Neural progenitor cell (in vitro differentiated cells): ENCODE measurements at regions not wholly inside any gene's neighbourhood (a gene's known extent, or its start where the extent isn't known, plus 50 kb on each side); places are given as distances from the start of the nearest gene placed in this dataset.
"Not testable (repeated sequence)": the region's sequence is repeated elsewhere in the genome, so short reads cannot be mapped to it uniquely, and the experiment has no call there.

ENCODE experiments used
- DNase-seq: peaks from one replicate; pipeline ENCODE4 v3.0.0-alpha.2; 2016; ENCODE audit warnings: low spot score
- H2AFZ ChIP-seq: fragments of 200-600 bp; sonication (generic); replicated peaks from 2 replicates; pipeline ENCODE4 v1.6.1; 2016; ENCODE audit warnings: antibody characterized with exemption
- H3F3A ChIP-seq: fragments of 200-600 bp; sonication (generic); 2 replicates; pipeline ENCODE4 v1.6.1; 2016; ENCODE audit warnings: antibody characterized with exemption, low read depth
- H3K27ac ChIP-seq: fragments of 200-600 bp; sonication (generic); 2 replicates; pipeline ENCODE4 v1.5.1; 2016; ENCODE audit warnings: mild to moderate bottlenecking
- H3K27me3 ChIP-seq: fragments of 200-600 bp; sonication (generic); 2 replicates; pipeline ENCODE4 v1.6.1; 2016; ENCODE audit warnings: mild to moderate bottlenecking, moderate library complexity
- H3K36me3 ChIP-seq: fragments of 200-600 bp; sonication (generic); 2 replicates; pipeline ENCODE4 v1.5.1; 2016
- H3K4me1 ChIP-seq: fragments of 200-600 bp; sonication (generic); 2 replicates; pipeline ENCODE4 v1.6.1; 2016; ENCODE audit warnings: mixed run types
- H3K4me2 ChIP-seq: fragments of 200-600 bp; sonication (generic); 2 replicates; pipeline ENCODE4 v1.6.1; 2016
- H3K4me3 ChIP-seq: fragments of 200-600 bp; sonication (generic); 2 replicates; pipeline ENCODE4 v1.5.1; 2016
- H3K79me2 ChIP-seq: fragments of 200-600 bp; sonication (generic); 2 replicates; pipeline ENCODE4 v1.6.1; 2016; ENCODE audit warnings: low read depth
- H3K9ac ChIP-seq: fragments of 200-600 bp; sonication (generic); 2 replicates; pipeline ENCODE4 v1.6.1; 2016
- H3K9me3 ChIP-seq: fragments of 200-600 bp; sonication (generic); 2 replicates; pipeline ENCODE4 v1.5.1; 2016; ENCODE audit warnings: low read depth
- H4K20me1 ChIP-seq: fragments of 200-600 bp; sonication (generic); 2 replicates; pipeline ENCODE4 v1.6.1; 2016; ENCODE audit warnings: low read depth
- H3K27ac Mint-ChIP-seq: 3 replicates; pipeline ENCODE4 v1.8.0; 2021; ENCODE audit warnings: mixed read lengths
- H3K27me3 Mint-ChIP-seq: 2 replicates; pipeline ENCODE4 v1.8.0; 2022; ENCODE audit warnings: low read depth, mild to moderate bottlenecking, inconsistent platforms, moderate library complexity, mixed read lengths; ENCODE audit not compliant: insufficient read depth
- H3K36me3 Mint-ChIP-seq: 3 replicates; pipeline ENCODE4 v1.8.0; 2021; ENCODE audit warnings: mixed read lengths
- H3K4me1 Mint-ChIP-seq: 3 replicates; pipeline ENCODE4 v1.8.0; 2021; ENCODE audit warnings: mixed read lengths
- H3K4me3 Mint-ChIP-seq: 3 replicates; pipeline ENCODE4 v1.8.0; 2021; ENCODE audit warnings: mild to moderate bottlenecking, moderate library complexity, mixed read lengths
- H3K9me3 Mint-ChIP-seq: 3 replicates; pipeline ENCODE4 v1.8.0; 2020; ENCODE audit warnings: mixed read lengths
- CTCF ChIP-seq: fragments of 200-600 bp; sonication (generic); IDR thresholded peaks from 2 replicates; pipeline ENCODE4 v1.5.1; 2017; ENCODE audit warnings: antibody characterized with exemption, mild to moderate bottlenecking
- EZH2 ChIP-seq: fragments of 200-600 bp; sonication (generic); IDR thresholded peaks from 2 replicates; pipeline ENCODE4 v1.6.1; 2017; ENCODE audit warnings: antibody characterized with exemption, mild to moderate bottlenecking, moderate library complexity
- EZH2phosphoT487 ChIP-seq: fragments of 200-600 bp; sonication (generic); IDR thresholded peaks from 2 replicates; pipeline ENCODE4 v1.6.1; 2017; ENCODE audit warnings: antibody characterized with exemption

- TF ChIP-seq CTCF (peak; percentile 57), EZH2 (no peak), EZH2phosphoT487 (no peak)
- no peaks in the 10 kb centered on the region for H3K36me3 ChIP-seq
- no peak overlapping the region for H3K9ac ChIP-seq
- H3K27me3 Mint-ChIP-seq, result no peaks in the 10 kb centered on the region
- H3K4me3 ChIP-seq, result no peak overlapping the region
- no peak overlapping the region for H3K27ac ChIP-seq
- no peak overlapping the region for H3K4me3 Mint-ChIP-seq
- H3F3A ChIP-seq, result no peaks in the 10 kb centered on the region
- H3K4me1 ChIP-seq, result no peaks in the 10 kb centered on the region
- H3K27me3 ChIP-seq, result no peaks in the 10 kb centered on the region
- no peaks in the 10 kb centered on the region for H3K9me3 Mint-ChIP-seq
- H3K4me2 ChIP-seq, result no peak overlapping the region
- no peaks in the 10 kb centered on the region for H4K20me1 ChIP-seq
- no peaks in the 10 kb centered on the region for H3K36me3 Mint-ChIP-seq
- peak overlapping the region; percentile 39 for H3K27ac Mint-ChIP-seq
- no peaks in the 10 kb centered on the region for H3K4me1 Mint-ChIP-seq
- H3K9me3 ChIP-seq, result no peaks in the 10 kb centered on the region
- no peak for DNase-seq
- H3K79me2 ChIP-seq, result no peaks in the 10 kb centered on the region
- H2AFZ ChIP-seq, result peak overlapping the region; percentile 72
Measured at GRCh38 chr4:110344165-110344564, 131.8 kb upstream of the ENPEP start.

DNA sequence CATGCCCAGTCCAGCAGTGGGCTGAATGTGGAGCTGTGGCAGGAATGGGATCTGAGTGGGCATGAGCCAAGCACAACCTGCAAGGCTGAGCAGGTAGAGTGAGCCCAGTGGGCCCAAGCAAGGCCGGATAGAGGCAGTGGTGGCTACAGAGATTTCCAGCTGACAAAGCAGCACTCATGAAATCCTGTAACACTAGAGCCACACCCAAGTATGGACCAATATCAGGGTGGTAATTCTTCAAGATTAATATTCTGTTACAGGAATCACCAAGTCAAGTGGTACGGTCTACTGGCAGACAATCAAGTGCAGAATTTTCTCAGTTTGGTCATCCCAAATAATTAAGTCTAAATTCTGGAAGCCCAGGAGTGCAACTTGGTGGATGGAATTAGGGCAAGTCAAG is 132.4 kb upstream of the ENPEP start:
- H3K36me3 Mint-ChIP-seq, result no peaks in the 10 kb centered on the region
- Histone ChIP-seq H3K79me2 (no peaks in the 10 kb centered on the region), H3K27me3 (no peaks in the 10 kb centered on the region), H3K4me1 (no peaks in the 10 kb centered on the region), H3K9me3 (no peaks in the 10 kb centered on the region), H4K20me1 (no peaks in the 10 kb centered on the region), H3F3A (no peaks in the 10 kb centered on the region), H3K36me3 (no peaks in the 10 kb centered on the region), H3K9ac (no peak overlapping the region), H3K4me3 (no peak overlapping the region), H3K4me2 (no peak overlapping the region), H2AFZ (peak overlapping the region; percentile 44), H3K27ac (no peak overlapping the region)
- no peak for TF ChIP-seq EZH2
- no peak overlapping the region for H3K27ac Mint-ChIP-seq
- no peak for DNase-seq
- H3K4me3 Mint-ChIP-seq, result no peak overlapping the region
- no peaks in the 10 kb centered on the region for H3K4me1 Mint-ChIP-seq
- no peaks in the 10 kb centered on the region for H3K27me3 Mint-ChIP-seq
- no peaks in the 10 kb centered on the region for H3K9me3 Mint-ChIP-seq

DNA sequence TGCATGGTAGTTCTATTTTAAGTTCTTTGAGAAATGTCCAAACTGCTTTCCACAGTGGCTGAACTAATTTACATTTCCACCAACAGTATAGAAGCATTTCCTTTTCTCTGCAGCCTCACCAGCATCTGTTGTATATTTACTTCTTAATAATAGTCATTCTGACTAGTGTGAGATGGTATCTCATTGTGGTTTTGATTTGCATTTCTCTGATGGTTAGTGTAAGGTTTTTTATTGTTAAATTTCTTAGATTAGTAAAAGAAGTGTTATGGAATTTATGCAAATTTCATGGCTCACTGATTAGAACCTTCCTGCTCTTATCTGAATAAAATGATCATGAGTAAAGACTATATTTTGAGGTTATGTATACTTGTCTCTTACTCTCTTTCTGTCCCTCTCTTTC is 134.8 kb upstream of the ENPEP start:
- H3K9me3 Mint-ChIP-seq, H3K27me3 ChIP-seq, H3K4me3 Mint-ChIP-seq, H3K4me3 ChIP-seq, H3K27ac Mint-ChIP-seq, H3K36me3 ChIP-seq, DNase-seq, H3K4me2 ChIP-seq, H3K27me3 Mint-ChIP-seq, H3K4me1 Mint-ChIP-seq, H3K27ac ChIP-seq, H3K79me2 ChIP-seq, H3K4me1 ChIP-seq, H3K9ac ChIP-seq, H3K36me3 Mint-ChIP-seq, H3F3A ChIP-seq, H4K20me1 ChIP-seq, H3K9me3 ChIP-seq: not testable (repeated sequence)
- peak overlapping the region; percentile 14 for H2AFZ ChIP-seq

DNA sequence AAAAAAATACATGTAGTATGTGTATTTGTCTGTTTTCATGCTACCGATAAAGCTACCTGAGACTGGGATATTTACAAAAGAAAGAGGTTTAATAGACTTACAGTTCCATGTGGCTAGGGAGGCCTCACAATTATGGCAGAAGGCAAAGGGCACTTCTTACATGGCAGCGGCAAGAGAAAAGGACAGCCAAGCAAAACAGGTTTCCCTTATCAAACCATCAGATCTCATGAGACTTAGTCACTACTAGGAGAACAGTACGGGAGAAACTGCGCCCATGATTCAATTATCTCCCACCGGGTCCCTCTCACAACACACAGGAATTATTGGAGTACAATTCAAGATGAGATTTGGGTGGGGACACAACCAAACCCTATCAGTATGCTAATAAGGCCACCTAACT is 137.0 kb upstream of the ELOVL6 start:
- H3K36me3 Mint-ChIP-seq, result no peaks in the 10 kb centered on the region
- no peaks in the 10 kb centered on the region for H3K36me3 ChIP-seq
- H3K27me3 ChIP-seq, result no peaks in the 10 kb centered on the region
- no peaks in the 10 kb centered on the region for H3K27me3 Mint-ChIP-seq
- H3F3A ChIP-seq, result no peaks in the 10 kb centered on the region
- no peaks in the 10 kb centered on the region for H4K20me1 ChIP-seq
- no peak overlapping the region for H3K9ac ChIP-seq
- H3K4me2 ChIP-seq, result no peak overlapping the region
- H3K4me3 Mint-ChIP-seq, result no peak overlapping the region
- H3K79me2 ChIP-seq, result no peaks in the 10 kb centered on the region
- no peak overlapping the region for H3K4me3 ChIP-seq
- H3K27ac Mint-ChIP-seq, result no peak overlapping the region
- no peaks in the 10 kb centered on the region for H3K4me1 ChIP-seq
- TF ChIP-seq EZH2 (no peak), EZH2phosphoT487 (no peak), CTCF (no peak)
- DNase-seq, result no peak
- no peaks in the 10 kb centered on the region for H3K4me1 Mint-ChIP-seq
- no peaks in the 10 kb centered on the region for H3K9me3 ChIP-seq
- H2AFZ ChIP-seq, result no peak overlapping the region
- H3K27ac ChIP-seq, result no peak overlapping the region
- H3K9me3 Mint-ChIP-seq, result peaks cover under 1% of the 10 kb centered on the region
